ENCODE measurements at regions not wholly inside any gene's neighbourhood (a gene's known extent, or its start where the extent isn't known, plus 50 kb on each side); places are given as distances from the start of the nearest gene placed in this dataset.

DNA sequence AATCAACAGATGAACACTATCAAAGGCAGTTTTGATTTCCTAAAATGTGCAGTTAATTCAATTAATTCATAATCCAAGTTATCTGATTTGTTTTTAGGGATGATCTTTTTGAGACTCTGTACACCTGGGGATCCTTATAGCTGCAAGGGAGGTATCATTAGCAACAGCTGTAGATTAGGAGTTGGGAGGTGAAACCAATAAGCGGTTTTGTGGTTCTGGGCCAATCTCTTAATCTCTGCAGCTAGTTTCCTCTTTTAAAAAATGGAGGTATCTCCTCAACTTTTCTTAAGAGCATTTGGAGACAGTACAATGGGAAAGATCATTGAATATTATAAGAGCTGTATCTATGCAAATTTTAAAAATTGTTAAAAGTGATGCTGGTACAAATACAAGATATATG, 126.0 kb downstream of the MC4R start:
- CTCF ChIA-PET: no interaction called here
- Histone ChIP-seq H3K27ac (ENCODE audit: low read depth in 2 of 2, low read length in 1 of 2) (no peak overlapping the region), H3K79me2 (ENCODE audit: insufficient read depth) (no peaks in the 10 kb centered on the region), H2AFZ (ENCODE audit: low read depth) (no peak overlapping the region), H3K9me2 (no peaks in the 10 kb centered on the region), H4K20me1 (ENCODE audit: insufficient read depth) (no peaks in the 10 kb centered on the region), H3K9ac (no peak overlapping the region), H3K27me3 (ENCODE audit: insufficient read depth) (no peaks in the 10 kb centered on the region), H3K9me3 (no peaks in the 10 kb centered on the region), H3K4me1 (ENCODE audit: control insufficient read depth in 1 of 2, insufficient read depth in 2 of 2, low read depth in 1 of 2, low read length in 1 of 2) (no peaks in the 10 kb centered on the region), H3F3A (replicated peaks; ENCODE audit: insufficient read depth) (no peaks in the 10 kb centered on the region), H3K36me3 (replicated peaks in 1 of 2; ENCODE audit: control insufficient read depth in 1 of 2, insufficient read depth in 2 of 2, low read length in 1 of 2) (no peaks in the 10 kb centered on the region), H3K4me3 (ENCODE audit: low read depth in 2 of 2, low read length in 1 of 2) (no peak overlapping the region), H3K4me2 (no peak overlapping the region)
- no peak for DNase-seq
- TF ChIP-seq YY1 (IDR thresholded peaks at IDR 0.05; ENCODE audit: low read depth) (no peak), IRF3 (IDR thresholded peaks at IDR 0.05; ENCODE audit: low read depth, low read length) (no peak), POLR2AphosphoS5 (IDR thresholded peaks at IDR 0.05; ENCODE audit: low read depth, low read length) (no peak), NRF1 (IDR thresholded peaks at IDR 0.05; ENCODE audit: low read depth, low read length) (no peak), SIN3A (IDR thresholded peaks at IDR 0.05; ENCODE audit: borderline replicate concordance, low read depth, low read length) (no peak), CTCF (IDR thresholded peaks at IDR 0.05) (no peak), GATA2 (CRISPR knock-in tag; IDR thresholded peaks at IDR 0.05) (no peak), ELF1 (IDR thresholded peaks at IDR 0.05) (no peak), JUND (IDR thresholded peaks at IDR 0.05) (no peak), TCF12 (IDR thresholded peaks at IDR 0.05) (no peak), FOSL2 (IDR thresholded peaks at IDR 0.05; ENCODE audit: borderline replicate concordance, low read depth) (no peak), TAF1 (IDR thresholded peaks at IDR 0.05; ENCODE audit: borderline replicate concordance, low read depth, low read length) (no peak), NFIC (IDR thresholded peaks at IDR 0.05; ENCODE audit: borderline replicate concordance) (no peak), RFX5 (IDR thresholded peaks at IDR 0.05; ENCODE audit: low read length) (no peak), FOXM1 (IDR thresholded peaks at IDR 0.05; ENCODE audit: low read depth) (no peak)
- TF ChIP-seq, protein P1, sequence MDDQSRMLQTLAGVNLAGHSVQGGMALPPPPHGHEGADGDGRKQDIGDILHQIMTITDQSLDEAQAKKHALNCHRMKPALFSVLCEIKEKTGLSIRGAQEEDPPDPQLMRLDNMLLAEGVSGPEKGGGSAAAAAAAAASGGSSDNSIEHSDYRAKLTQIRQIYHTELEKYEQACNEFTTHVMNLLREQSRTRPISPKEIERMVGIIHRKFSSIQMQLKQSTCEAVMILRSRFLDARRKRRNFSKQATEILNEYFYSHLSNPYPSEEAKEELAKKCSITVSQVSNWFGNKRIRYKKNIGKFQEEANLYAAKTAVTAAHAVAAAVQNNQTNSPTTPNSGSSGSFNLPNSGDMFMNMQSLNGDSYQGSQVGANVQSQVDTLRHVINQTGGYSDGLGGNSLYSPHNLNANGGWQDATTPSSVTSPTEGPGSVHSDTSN (IDR thresholded peaks at IDR 0.05): no peak
- TF ChIP-seq, protein P2, sequence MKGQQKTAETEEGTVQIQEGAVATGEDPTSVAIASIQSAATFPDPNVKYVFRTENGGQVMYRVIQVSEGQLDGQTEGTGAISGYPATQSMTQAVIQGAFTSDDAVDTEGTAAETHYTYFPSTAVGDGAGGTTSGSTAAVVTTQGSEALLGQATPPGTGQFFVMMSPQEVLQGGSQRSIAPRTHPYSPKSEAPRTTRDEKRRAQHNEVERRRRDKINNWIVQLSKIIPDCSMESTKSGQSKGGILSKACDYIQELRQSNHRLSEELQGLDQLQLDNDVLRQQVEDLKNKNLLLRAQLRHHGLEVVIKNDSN (IDR thresholded peaks at IDR 0.05; ENCODE audit: borderline replicate concordance, low read depth): no peak
- WGBS (ENCODE audit: low lambda C conversion rate): 94% methylated on average over 1 of the region's 1 CpG
- POLR2A ChIA-PET: no interaction called here
